Amniotic stem cell (primary cell): ENCODE measurements at regions not wholly inside any gene's neighbourhood (a gene's known extent, or its start where the extent isn't known, plus 50 kb on each side); places are given as distances from the start of the nearest gene placed in this dataset.

Experiments
- DNase-seq: peaks from one replicate; lab custom pipeline; 2025; lab: John Stamatoyannopoulos, UW

DNA sequence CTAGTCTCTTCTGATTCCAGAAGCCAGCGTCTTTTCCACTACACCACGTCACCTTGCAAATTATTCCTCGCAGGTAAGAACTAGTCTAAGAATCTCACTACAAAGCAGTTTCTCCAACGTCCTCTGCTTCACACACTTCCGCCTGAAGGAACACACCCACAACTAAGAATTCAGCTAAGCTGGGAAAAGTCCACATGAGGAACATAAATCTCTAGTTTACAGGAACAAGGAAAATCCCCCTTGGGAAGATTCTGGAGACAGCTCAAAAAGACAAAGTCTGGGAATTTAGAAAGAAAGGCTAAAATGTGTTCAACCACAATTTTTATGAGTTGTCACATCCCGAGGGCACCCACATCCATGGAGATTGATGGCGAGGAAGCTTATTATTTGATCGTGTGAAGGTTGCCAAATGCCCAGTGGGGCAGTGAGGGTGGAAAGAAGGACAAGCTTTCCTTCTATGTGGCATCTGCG, 780.2 kb upstream of the TBX3 start:
- DNase-seq: no peak

GRCh38 chr12:115461401-115461800, 777.4 kb upstream of the TBX3 start:
- DNase-seq: no peak

GRCh38 chr12:115457798-115458197, 773.8 kb upstream of the TBX3 start:
- no peak for DNase-seq

GRCh38 chr12:115456946-115457689, 773.1 kb upstream of the TBX3 start:
- DNase-seq: no peak

DNA sequence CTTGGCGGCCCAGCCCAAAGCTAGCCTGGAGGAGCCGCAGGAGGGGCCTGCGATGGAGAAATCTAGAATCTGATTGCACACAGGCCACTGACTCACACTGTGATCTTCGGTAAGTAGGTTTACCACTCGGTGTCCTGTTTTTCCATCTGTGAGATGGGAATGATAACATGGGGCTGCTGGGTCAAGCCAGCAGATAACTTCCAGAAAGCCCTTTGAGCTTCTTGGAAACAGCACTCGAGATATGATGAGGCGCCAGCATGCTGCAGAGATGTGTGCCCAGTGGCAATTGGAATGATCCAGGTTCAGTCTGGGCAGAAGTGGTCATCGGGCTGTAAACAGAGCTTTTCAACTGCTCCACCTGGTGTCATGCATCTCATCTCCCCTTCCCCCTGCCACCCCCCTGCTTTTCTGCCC, 771.3 kb upstream of the TBX3 start:
- no peak for DNase-seq

DNA sequence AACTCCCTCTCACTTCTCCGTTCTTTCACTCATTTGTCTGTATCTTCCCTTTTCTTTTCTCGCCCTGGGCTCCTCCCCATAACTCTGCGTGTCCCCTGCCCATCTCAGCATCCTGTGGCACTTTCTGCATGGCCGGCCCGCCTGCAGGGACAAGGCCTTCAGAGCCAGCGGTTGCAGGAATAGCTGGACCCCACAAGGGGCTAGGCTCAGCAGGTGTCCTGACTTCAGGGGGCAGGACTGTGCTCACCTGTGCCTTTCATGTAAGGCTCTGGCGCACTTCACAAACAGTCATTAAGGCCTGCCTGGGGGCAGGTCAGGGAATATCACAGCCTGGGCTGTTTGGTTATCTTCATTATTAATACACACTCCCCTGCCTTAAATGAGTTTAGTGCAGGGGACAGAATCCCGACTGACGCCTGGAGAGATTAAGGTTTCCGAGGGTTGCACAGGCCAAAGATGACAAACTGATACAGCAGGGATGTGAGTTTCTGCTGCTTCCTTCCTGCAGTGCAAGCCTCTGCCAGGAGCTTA, 768.8 kb upstream of the TBX3 start:
- no peak for DNase-seq

DNA sequence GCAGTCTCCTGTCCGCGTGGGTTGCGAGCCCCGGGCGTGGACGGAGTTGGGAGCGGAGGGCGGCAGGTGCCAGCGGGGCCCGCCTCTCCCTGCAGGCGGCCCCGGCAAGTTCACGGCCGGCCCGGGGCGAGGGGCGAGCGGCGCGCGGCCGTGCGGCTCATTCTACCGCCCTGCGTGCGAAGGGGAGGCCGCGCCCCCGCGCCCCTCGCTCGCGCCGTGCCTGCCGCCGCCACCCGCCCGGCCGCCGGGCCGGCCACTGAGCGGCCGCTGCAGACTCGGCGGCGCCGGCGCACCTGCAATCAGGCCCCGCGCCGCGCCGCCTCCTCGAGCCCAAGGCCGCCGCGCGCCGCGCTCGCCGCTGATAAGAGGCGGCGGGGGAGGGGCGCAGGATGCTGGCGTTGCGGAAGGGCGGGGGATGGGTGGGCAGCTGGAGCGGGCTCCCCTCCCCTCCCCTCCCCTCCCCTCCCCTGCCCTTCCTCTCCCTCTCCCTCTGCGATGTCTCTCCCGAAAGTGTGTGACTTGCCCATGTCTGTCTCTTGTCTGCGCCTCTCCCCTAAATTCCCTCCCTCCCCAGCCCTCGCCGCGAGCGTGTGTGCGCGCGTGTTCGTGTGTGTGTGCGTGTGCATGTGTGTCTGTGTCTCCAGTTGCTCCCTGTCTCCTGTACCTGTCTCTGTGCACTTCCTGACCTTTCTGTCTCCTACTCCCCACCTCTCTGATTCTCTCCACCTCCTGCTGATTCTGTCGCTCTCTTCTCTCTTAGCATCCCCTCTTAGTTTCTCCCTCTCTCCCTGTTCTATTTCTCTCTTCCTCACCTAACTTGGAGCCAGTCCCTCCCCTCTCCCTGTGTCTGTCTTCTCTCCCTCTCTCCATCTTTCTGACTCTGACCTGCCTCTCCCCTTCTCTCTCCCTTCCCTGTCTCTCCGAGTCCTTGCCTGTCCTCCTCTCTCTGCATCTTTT, 768.1 kb upstream of the TBX3 start:
- no peak for DNase-seq

- no peak for DNase-seq
Observed at GRCh38 chr12:115451151-115451779, 767.3 kb upstream of the TBX3 start.

DNA sequence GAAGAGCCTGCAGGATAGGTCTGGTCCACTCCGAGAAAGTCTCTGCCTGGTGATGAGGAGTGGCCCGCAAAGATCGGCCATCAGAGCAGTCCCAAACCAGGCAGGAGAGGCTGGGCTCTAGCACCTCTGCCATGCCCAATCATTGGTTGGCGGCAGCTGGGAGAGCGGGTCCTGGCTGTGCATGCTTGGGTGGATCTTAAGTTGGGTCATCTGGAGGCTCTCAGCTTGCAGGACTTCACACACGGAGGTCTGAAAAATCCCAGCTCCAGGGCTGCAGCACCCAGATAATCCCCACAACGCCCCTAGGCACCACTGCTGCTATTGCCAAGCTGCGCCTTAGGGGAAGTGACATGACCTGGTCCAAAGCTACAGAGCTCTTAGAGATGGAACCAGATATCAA, 766.7 kb upstream of the TBX3 start:
- no peak for DNase-seq

GRCh38 chr12:115450017-115450416, 766.0 kb upstream of the TBX3 start:
- DNase-seq: no peak

DNA sequence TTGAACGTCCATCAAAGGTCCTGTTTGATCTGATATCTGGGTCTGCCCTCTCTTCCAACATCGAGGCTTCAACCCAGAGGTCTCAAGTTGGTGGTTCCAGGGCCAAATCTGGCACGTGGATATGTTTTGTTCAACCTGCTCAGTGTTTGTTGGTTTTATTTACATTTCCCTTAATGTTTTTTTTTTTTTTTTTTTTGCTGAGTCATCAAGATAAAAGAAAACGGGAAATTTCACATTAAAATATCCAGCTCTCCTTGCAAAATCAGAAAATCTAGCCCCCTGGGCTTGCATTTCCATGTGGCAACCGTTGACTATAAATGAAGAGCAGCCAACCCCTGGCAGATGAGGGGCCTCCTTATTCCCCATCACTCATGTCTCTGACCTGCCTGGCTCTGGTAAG, 765.6 kb upstream of the TBX3 start:
- DNase-seq: no peak

GRCh38 chr12:115444346-115444745, 760.4 kb upstream of the TBX3 start:
- no peak for DNase-seq

- no peak for DNase-seq
Observed at GRCh38 chr12:115443351-115443938, 759.5 kb upstream of the TBX3 start.

DNA sequence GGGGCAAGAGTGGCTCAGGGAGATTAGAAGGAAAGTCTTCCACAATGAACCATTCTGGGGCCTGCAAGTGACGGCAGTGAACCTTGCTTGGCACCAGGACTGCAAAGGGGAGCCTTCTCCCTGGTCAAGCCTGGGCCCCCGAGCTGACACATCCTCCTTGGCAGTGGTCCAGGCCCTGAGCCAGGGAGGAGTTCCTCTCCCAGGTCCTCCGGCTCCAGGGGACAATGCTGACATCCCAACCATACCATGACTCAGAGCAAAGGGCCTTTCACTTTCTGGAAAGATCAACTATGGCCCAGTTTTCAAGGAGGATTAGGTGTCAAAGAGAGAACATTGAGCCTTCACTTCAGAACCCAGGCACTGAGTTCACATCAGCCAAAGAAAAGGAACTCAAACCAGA, 756.5 kb upstream of the TBX3 start:
- peak; percentile 26 for DNase-seq

DNA sequence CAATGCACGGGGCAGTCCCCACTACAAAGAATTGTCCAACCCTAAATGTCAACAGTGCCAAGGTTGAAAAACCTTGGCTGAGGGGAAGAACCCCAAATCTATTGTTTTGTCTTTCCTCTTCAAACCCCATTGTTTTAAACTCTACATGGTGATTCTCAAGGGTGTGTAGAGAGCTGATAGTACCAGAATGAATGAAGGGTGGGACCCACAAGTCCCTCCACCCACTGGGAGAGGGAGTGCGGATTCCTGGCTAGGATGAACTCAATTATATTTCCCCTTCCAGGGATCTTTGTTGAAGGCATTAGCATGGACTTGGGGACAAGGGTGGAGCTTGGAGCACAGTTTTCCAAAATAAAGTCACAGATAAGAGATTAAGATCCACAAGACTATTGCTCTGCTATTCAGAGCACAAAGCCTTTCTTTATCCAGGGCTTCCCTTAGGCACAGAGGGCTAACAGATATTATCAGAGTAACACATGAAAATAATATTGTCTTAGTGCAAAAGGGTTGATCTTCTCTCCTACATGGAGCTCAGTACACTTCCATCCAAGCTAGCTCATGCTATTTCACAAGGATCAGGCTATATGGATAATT, 755.1 kb upstream of the TBX3 start:
- no peak for DNase-seq

- DNase-seq: no peak
Observed at GRCh38 chr12:115438314-115438713, 754.3 kb upstream of the TBX3 start.

GRCh38 chr12:115437061-115437567, 753.1 kb upstream of the TBX3 start:
- DNase-seq: no peak

GRCh38 chr12:115433014-115433634, 749.1 kb upstream of the TBX3 start:
- no peak for DNase-seq

- no peak for DNase-seq
Observed at GRCh38 chr12:115430636-115431035, 746.7 kb upstream of the TBX3 start.

- DNase-seq: no peak
Observed at GRCh38 chr12:115426732-115427131, 742.8 kb upstream of the TBX3 start.

GRCh38 chr12:115424003-115424402, 740.0 kb upstream of the TBX3 start:
- no peak for DNase-seq
